ENCODE measurements at regions not wholly inside any gene's neighbourhood (a gene's known extent, or its start where the extent isn't known, plus 50 kb on each side); places are given as distances from the start of the nearest gene placed in this dataset.

- H3K23ac ChIP-seq (ENCODE audit: low read depth, low read length), result no peak overlapping the region
- no peak overlapping the region for H3K27ac ChIP-seq (ENCODE audit: insufficient read depth, low read length)
- no peak overlapping the region for H4K5ac ChIP-seq (ENCODE audit: low read depth, low read length)
- CTCF ChIA-PET, result no interaction called here
- no peaks in the 10 kb centered on the region for H4K20me1 ChIP-seq (ENCODE audit: insufficient read depth, low read length)
- intact Hi-C loops (cut with micrococcal nuclease), result no loop called here
- H3K18ac ChIP-seq (ENCODE audit: low read depth, low read length), result no peak overlapping the region
- no peak overlapping the region for H3K14ac ChIP-seq (replicated peaks; ENCODE audit: low read depth, low read length)
- H3K9me1 ChIP-seq (ENCODE audit: insufficient read depth, low read length), result no peaks in the 10 kb centered on the region
- H3K4me3 ChIP-seq (ENCODE audit: insufficient read depth, low read depth, low read length), result no peak overlapping the region
- no peak overlapping the region for H2BK15ac ChIP-seq (ENCODE audit: low read depth, low read length)
- TF ChIP-seq BHLHE40 (IDR thresholded peaks at IDR 0.05; ENCODE audit: low read depth, low read length) (no peak), CHD1 (IDR thresholded peaks at IDR 0.05; ENCODE audit: low read depth, low read length) (no peak), SMC3 (IDR thresholded peaks at IDR 0.05; ENCODE audit: low read depth, low read length) (no peak), MAFK (IDR thresholded peaks at IDR 0.05; ENCODE audit: low read depth, low read length) (no peak), CEBPB (IDR thresholded peaks at IDR 0.05; ENCODE audit: low read depth, low read length) (no peak), RAD21 (IDR thresholded peaks at IDR 0.05; ENCODE audit: low read length) (no peak), NFE2L2 (IDR thresholded peaks at IDR 0.05; ENCODE audit: low read depth, low read length) (no peak), RCOR1 (IDR thresholded peaks at IDR 0.05; ENCODE audit: insufficient replicate concordance, low read length) (no peak), USF2 (IDR thresholded peaks at IDR 0.05; ENCODE audit: low read depth, low read length) (no peak), MAZ (IDR thresholded peaks at IDR 0.05; ENCODE audit: borderline replicate concordance, low read depth, low read length) (no peak), RFX5 (IDR thresholded peaks at IDR 0.05; ENCODE audit: low read depth, low read length) (no peak)
- no peak overlapping the region for H2AK5ac ChIP-seq (ENCODE audit: low read depth, low read length)
- no peak overlapping the region for H2AFZ ChIP-seq (replicated peaks; ENCODE audit: low read length, poor library complexity)
- no peak overlapping the region for H3K4ac ChIP-seq (ENCODE audit: low read depth, low read length)
- dilution Hi-C loops (cut with HindIII; ENCODE audit: low sequenced_read_pairs, unreplicated experiment), result no loop called here
- no peaks in the 10 kb centered on the region; the same call in 1 of the 2 replicates for H3K27me3 ChIP-seq (ENCODE audit: control insufficient read depth, insufficient read depth, low read length)
- DNase-seq (no peak), ATAC-seq (ENCODE audit: low read depth) (no peak)
- no peak overlapping the region for H2BK120ac ChIP-seq (ENCODE audit: low read depth, low read length)
- 0 out of 2 replicates have a peak, but pooled peaks cover under 1% of the 10 kb centered on the region for H3K4me1 ChIP-seq (ENCODE audit: control insufficient read depth, insufficient read depth, low read length)
- BruUV-seq (replicated peaks), result no TSS peak
- no peaks in the 10 kb centered on the region for H3K79me1 ChIP-seq (ENCODE audit: low read depth in 1 of 2, low read length in 2 of 2)
- H2BK20ac ChIP-seq (ENCODE audit: low read depth, low read length), result no peak overlapping the region
- H2BK5ac ChIP-seq (ENCODE audit: low read depth, low read length, poor library complexity, severe bottlenecking), result no peak overlapping the region
- H3K9ac ChIP-seq (ENCODE audit: low read depth, low read length), result no peak overlapping the region
- H4K8ac ChIP-seq (ENCODE audit: low read depth in 2 of 2, low read length in 2 of 2), result no peak overlapping the region
- no peak overlapping the region for H4K91ac ChIP-seq (ENCODE audit: insufficient read depth, low read depth, low read length)
- H2AK9ac ChIP-seq (replicated peaks; ENCODE audit: low read depth, low read length, poor library complexity), result no peak overlapping the region
- no peaks in the 10 kb centered on the region for H3K9me3 ChIP-seq (ENCODE audit: control insufficient read depth, insufficient read depth, low read length)
- H3K56ac ChIP-seq (ENCODE audit: extremely low read depth, insufficient read depth, low read length), result no peak overlapping the region
- in situ Hi-C loops (cut with MboI; ENCODE audit: low sequenced_read_pairs), result no loop called here
- no peak overlapping the region for H3K4me2 ChIP-seq (ENCODE audit: low read depth, low read length)
- POLR2A ChIA-PET (ENCODE audit: unreplicated experiment), result no interaction called here
- H3K36me3 ChIP-seq (ENCODE audit: control insufficient read depth, insufficient read depth, low read length), result no peaks in the 10 kb centered on the region
Observed at GRCh38 chr20:11333634-11334033, 584.1 kb upstream of the BTBD3 start.
